MM.1S (cell line): ENCODE measurements at regions not wholly inside any gene's neighbourhood (a gene's known extent, or its start where the extent isn't known, plus 50 kb on each side); places are given as distances from the start of the nearest gene placed in this dataset.

ENCODE experiments used
- DNase-seq: peaks from one replicate; pipeline ENCODE4 v3.0.0-alpha.2; 2015
- H2AFZ ChIP-seq: fragments of 300-600 bp; sonication (generic); 2 replicates; pipeline ENCODE4 v1.6.0; 2016; ENCODE audit warnings: antibody characterized with exemption, low read length
- H3F3A ChIP-seq: fragments of 300-600 bp; sonication (generic); 2 replicates; pipeline ENCODE4 v1.6.1; 2016; ENCODE audit warnings: mild to moderate bottlenecking, antibody characterized with exemption, low read length, moderate library complexity, mixed read lengths; ENCODE audit not compliant: insufficient read depth
- H3K27ac ChIP-seq: fragments of 300-600 bp; sonication (generic); 2 replicates; pipeline ENCODE4 v1.5.1; 2016; ENCODE audit warnings: mild to moderate bottlenecking, low read length
- H3K27me3 ChIP-seq: fragments of 300-600 bp; sonication (generic); replicated peaks from 2 replicates; pipeline ENCODE4 v1.6.0; 2016; ENCODE audit warnings: low read length; ENCODE audit not compliant: insufficient read depth
- H3K36me3 ChIP-seq: fragments of 300-600 bp; sonication (generic); replicated peaks from 2 replicates; pipeline ENCODE4 v1.6.1; 2016; ENCODE audit warnings: mild to moderate bottlenecking, low read length, mixed read lengths; ENCODE audit not compliant: insufficient read depth
- H3K4me1 ChIP-seq: fragments of 300-600 bp; sonication (generic); 2 replicates; pipeline ENCODE4 v1.6.1; 2016; ENCODE audit warnings: low read length, mixed read lengths
- H3K4me2 ChIP-seq: fragments of 300-600 bp; sonication (generic); 2 replicates; pipeline ENCODE4 v1.6.0; 2016; ENCODE audit warnings: low read depth, low read length
- H3K4me3 ChIP-seq: fragments of 300-600 bp; sonication (generic); 2 replicates; pipeline ENCODE4 v1.5.1; 2016; ENCODE audit warnings: low read length, mixed read lengths
- H3K79me2 ChIP-seq: fragments of 300-600 bp; sonication (generic); 2 replicates; pipeline ENCODE4 v1.6.1; 2016; ENCODE audit warnings: mixed run types, low read length, mixed read lengths
- H3K9ac ChIP-seq: fragments of 300-600 bp; sonication (generic); 2 replicates; pipeline ENCODE4 v1.6.1; 2016; ENCODE audit warnings: low read length, mixed read lengths
- H3K9me2 ChIP-seq: fragments of 300-600 bp; sonication (generic); replicated peaks from 2 replicates; pipeline ENCODE4 v1.6.1; 2016; ENCODE audit warnings: mild to moderate bottlenecking, low read length, mixed read lengths; ENCODE audit not compliant: insufficient read depth
- H3K9me3 ChIP-seq: fragments of 300-600 bp; sonication (generic); replicated peaks from 2 replicates; pipeline ENCODE4 v1.6.1; 2016; ENCODE audit warnings: mild to moderate bottlenecking, low read length, mixed read lengths; ENCODE audit not compliant: insufficient read depth
- H4K20me1 ChIP-seq: fragments of 300-600 bp; sonication (generic); 2 replicates; pipeline ENCODE4 v1.6.1; 2016; ENCODE audit warnings: mild to moderate bottlenecking, low read length, moderate library complexity, mixed read lengths; ENCODE audit not compliant: insufficient read depth
- EZH2 ChIP-seq: fragments of 300-600 bp; sonication (generic); optimal IDR thresholded peaks from 2 replicates; pipeline ENCODE3; 2017; ENCODE audit warnings: low read depth, mild to moderate bottlenecking, antibody characterized with exemption, low read length, mixed read lengths
- EZH2phosphoT487 ChIP-seq: fragments of 300-600 bp; sonication (generic); IDR thresholded peaks from 2 replicates; pipeline ENCODE4 v1.6.1; 2018; ENCODE audit warnings: antibody characterized with exemption, low read length
- TF ChIP-seq, protein P1 (sequence below): fragments of 300-600 bp; sonication (generic); IDR thresholded peaks from 2 replicates; pipeline ENCODE4 v1.5.1; 2016; ENCODE audit warnings: antibody characterized with exemption, low read length, mixed read lengths

DNA sequence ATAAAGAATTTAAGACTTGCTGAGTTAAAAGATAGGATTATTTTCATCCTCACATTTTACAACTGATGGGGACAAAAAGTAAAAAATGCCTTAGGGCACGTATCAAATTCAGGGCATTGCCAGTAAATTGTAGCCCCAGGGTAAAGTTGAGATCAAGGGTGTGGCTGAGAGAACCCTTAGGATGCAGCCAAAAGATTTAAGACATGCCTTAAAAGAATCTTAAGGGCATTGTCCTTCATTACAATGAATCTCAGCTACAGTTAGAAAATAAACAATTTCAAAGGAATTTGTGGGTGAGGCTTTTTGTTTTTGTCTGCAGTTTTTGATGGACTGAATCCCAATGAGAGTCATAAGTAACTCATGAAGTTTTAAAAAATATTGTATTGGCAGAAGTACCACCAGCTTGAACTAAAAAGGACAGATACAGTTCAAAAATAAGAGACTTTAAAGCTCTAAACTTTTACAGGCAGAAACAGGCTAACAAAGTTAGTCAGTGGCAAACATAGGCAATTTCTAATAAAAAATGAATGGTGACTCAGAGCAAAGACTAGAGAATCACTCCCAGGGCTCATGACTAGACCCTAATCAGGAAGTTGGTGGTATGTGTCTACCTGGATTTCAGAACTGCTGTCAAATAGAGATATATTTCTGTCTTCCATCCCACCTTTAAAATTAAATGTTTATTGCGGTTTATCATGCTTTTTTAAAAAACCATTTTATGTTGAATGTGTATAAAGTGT, 165.1 kb upstream of the SNX7 start:
- H3K27ac ChIP-seq: no peak overlapping the region
- H3K27me3 ChIP-seq: no peaks in the 10 kb centered on the region
- no peaks in the 10 kb centered on the region for H3K4me1 ChIP-seq
- no peaks in the 10 kb centered on the region for H3K9me3 ChIP-seq
- no peak overlapping the region for H2AFZ ChIP-seq
- H3K79me2 ChIP-seq: no peaks in the 10 kb centered on the region
- TF ChIP-seq EZH2 (no peak), EZH2phosphoT487 (no peak)
- TF ChIP-seq, protein P1, sequence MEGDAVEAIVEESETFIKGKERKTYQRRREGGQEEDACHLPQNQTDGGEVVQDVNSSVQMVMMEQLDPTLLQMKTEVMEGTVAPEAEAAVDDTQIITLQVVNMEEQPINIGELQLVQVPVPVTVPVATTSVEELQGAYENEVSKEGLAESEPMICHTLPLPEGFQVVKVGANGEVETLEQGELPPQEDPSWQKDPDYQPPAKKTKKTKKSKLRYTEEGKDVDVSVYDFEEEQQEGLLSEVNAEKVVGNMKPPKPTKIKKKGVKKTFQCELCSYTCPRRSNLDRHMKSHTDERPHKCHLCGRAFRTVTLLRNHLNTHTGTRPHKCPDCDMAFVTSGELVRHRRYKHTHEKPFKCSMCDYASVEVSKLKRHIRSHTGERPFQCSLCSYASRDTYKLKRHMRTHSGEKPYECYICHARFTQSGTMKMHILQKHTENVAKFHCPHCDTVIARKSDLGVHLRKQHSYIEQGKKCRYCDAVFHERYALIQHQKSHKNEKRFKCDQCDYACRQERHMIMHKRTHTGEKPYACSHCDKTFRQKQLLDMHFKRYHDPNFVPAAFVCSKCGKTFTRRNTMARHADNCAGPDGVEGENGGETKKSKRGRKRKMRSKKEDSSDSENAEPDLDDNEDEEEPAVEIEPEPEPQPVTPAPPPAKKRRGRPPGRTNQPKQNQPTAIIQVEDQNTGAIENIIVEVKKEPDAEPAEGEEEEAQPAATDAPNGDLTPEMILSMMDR: no peak
- no peak overlapping the region for H3K4me3 ChIP-seq
- no peaks in the 10 kb centered on the region for H3K9me2 ChIP-seq
- no peak for DNase-seq
- H3K9ac ChIP-seq: no peak overlapping the region
- H3F3A ChIP-seq: no peaks in the 10 kb centered on the region
- no peaks in the 10 kb centered on the region for H4K20me1 ChIP-seq
- H3K4me2 ChIP-seq: no peak overlapping the region
- no peaks in the 10 kb centered on the region for H3K36me3 ChIP-seq

DNA sequence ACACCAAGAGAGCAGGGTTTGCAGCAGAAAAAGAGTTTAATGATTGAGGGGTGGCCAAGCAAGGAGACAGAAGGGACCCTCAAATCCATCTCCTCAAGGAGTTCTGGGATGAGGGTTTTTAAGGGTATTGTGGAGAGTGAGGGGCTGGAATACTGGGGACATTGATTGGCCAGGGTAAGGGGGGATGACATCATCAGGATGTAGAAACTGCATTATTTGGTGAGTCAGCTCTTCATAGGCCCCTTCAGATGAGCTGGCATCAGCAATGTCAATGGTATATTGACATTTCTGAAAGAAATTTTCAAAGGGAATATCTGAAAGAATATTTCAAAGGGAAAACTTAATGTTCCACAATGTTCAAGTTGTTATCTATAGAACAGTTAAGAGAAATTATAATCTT, 168.1 kb upstream of the SNX7 start:
- no peak for DNase-seq

DNA sequence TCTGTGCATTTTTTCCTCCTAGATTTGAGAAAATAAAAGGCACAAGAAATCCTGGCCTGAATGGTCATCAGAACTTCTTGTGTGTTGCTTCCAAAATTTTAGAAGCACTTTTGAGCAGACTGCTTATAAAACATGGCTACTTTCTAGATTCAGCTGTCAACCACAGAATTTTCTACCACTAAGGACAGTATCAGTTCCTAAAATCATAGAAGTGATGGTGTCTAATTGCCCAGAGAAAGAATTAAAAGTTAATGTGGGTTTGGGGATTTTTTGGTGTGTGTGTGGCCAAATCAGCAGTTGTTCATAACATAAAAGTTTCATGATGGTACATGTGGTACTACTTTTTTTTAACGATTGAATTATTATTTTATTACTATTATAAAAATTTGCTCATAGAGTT, 171.4 kb upstream of the SNX7 start:
- Histone ChIP-seq H3K27me3 (no peaks in the 10 kb centered on the region), H3K27ac (no peak overlapping the region), H3K9ac (no peak overlapping the region), H2AFZ (no peak overlapping the region), H3K4me1 (no peaks in the 10 kb centered on the region), H3F3A (no peaks in the 10 kb centered on the region), H3K79me2 (no peaks in the 10 kb centered on the region), H3K9me3 (no peaks in the 10 kb centered on the region), H4K20me1 (no peaks in the 10 kb centered on the region), H3K4me2 (no peak overlapping the region), H3K4me3 (no peak overlapping the region), H3K36me3 (no peaks in the 10 kb centered on the region), H3K9me2 (no peaks in the 10 kb centered on the region)
- DNase-seq: no peak
- TF ChIP-seq EZH2phosphoT487 (no peak), EZH2 (no peak)
- TF ChIP-seq, protein P1: no peak

More for the DNA sequence above, 168.1 kb upstream of the SNX7 start:
- no peaks in the 10 kb centered on the region for H3F3A ChIP-seq
- H3K4me2 ChIP-seq: no peak overlapping the region
- no peaks in the 10 kb centered on the region for H3K4me1 ChIP-seq
- no peak overlapping the region for H2AFZ ChIP-seq
- H3K79me2 ChIP-seq: no peaks in the 10 kb centered on the region
- H3K9me3 ChIP-seq: no peaks in the 10 kb centered on the region
- TF ChIP-seq, protein P1: no peak
- no peaks in the 10 kb centered on the region for H3K27me3 ChIP-seq
- H3K9ac ChIP-seq: no peak overlapping the region
- no peaks in the 10 kb centered on the region for H3K9me2 ChIP-seq
- no peak overlapping the region for H3K4me3 ChIP-seq
- H4K20me1 ChIP-seq: no peaks in the 10 kb centered on the region
- no peak overlapping the region for H3K27ac ChIP-seq
- H3K36me3 ChIP-seq: no peaks in the 10 kb centered on the region
